ENCODE measurements at regions not wholly inside any gene's neighbourhood (a gene's known extent, or its start where the extent isn't known, plus 50 kb on each side); places are given as distances from the start of the nearest gene placed in this dataset.

GRCh38 chr13:81425286-81425685, 1084.4 kb upstream of the SPRY2 start:
- H3K27me3 Mint-ChIP-seq: no peaks in the 10 kb centered on the region
- no peak overlapping the region for H3K4me3 Mint-ChIP-seq
- H3K36me3 Mint-ChIP-seq (ENCODE audit: insufficient read depth): no peaks in the 10 kb centered on the region
- ATAC-seq (replicated peaks; ENCODE audit: extremely low read depth, poor library complexity, severe bottlenecking) (no peak), DNase-seq (ENCODE audit: low spot score in 2 of 2) (no peak)
- no peak overlapping the region for H3K27ac Mint-ChIP-seq (ENCODE audit: low read depth)
- H3K4me1 Mint-ChIP-seq: no peaks in the 10 kb centered on the region
- H3K9me3 Mint-ChIP-seq: peaks cover 23% of the 10 kb centered on the region

DNA sequence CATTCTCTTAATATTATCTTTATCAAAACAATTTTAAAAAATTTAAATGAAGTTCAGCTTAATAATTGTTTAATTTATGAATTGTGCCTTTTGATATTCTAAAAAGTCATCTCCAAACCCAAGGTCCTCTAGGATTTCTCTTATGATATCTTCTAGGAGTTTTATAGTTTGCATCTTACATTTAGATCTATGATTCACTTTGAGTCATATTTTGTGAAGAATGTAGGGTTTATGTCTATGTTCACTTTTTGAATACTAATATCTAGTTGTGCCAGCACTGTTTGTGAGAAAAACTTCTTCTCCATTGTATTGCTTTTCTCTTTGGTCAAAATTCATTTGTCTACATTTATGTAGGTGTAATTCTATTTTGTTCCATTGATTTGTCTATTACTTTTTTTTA, 1068.4 kb upstream of the SPRY2 start:
- H3K4me3 Mint-ChIP-seq: no peak overlapping the region
- H3K27me3 Mint-ChIP-seq: no peaks in the 10 kb centered on the region
- peaks cover 21% of the 10 kb centered on the region for H3K9me3 Mint-ChIP-seq
- H3K4me1 Mint-ChIP-seq: no peaks in the 10 kb centered on the region
- no peak for ATAC-seq (replicated peaks; ENCODE audit: extremely low read depth, poor library complexity, severe bottlenecking)
- DNase-seq (ENCODE audit: low spot score in 2 of 2): no peak
- no peaks in the 10 kb centered on the region for H3K36me3 Mint-ChIP-seq (ENCODE audit: insufficient read depth)
- no peak overlapping the region for H3K27ac Mint-ChIP-seq (ENCODE audit: low read depth)

DNA sequence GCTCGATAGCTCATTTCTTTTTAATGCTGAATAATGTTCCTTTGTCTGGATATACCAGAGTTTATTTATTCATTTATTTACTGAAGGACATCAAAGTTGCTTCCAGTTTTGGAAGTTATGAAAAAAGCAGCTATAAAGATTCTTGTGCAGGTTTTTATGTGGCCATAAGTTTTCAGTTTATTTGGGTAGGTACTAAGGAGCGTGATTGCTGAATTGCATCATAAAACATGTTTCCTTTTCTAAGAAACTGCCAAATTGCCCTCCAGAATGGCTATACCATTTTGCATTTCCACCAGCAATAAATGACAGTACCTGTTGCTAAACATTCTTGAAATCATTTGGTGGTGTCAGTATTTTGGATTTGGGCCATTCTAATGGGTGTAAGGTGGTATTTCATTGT, 1067.7 kb upstream of the SPRY2 start:
- peaks cover 21% of the 10 kb centered on the region for H3K9me3 Mint-ChIP-seq
- H3K4me3 Mint-ChIP-seq: no peak overlapping the region
- no peaks in the 10 kb centered on the region for H3K27me3 Mint-ChIP-seq
- no peak for DNase-seq (ENCODE audit: low spot score in 2 of 2)
- no peaks in the 10 kb centered on the region for H3K4me1 Mint-ChIP-seq
- no peak overlapping the region for H3K27ac Mint-ChIP-seq (ENCODE audit: low read depth)
- ATAC-seq (replicated peaks; ENCODE audit: extremely low read depth, poor library complexity, severe bottlenecking): no peak
- H3K36me3 Mint-ChIP-seq (ENCODE audit: insufficient read depth): no peaks in the 10 kb centered on the region

GRCh38 chr13:81406639-81407292, 1065.8 kb upstream of the SPRY2 start:
- no peak for DNase-seq (ENCODE audit: low spot score in 2 of 2)
- no peak overlapping the region for H3K27ac Mint-ChIP-seq (ENCODE audit: low read depth)
- H3K4me3 Mint-ChIP-seq: no peak overlapping the region
- H3K4me1 Mint-ChIP-seq: no peaks in the 10 kb centered on the region
- H3K27me3 Mint-ChIP-seq: no peaks in the 10 kb centered on the region
- no peak for ATAC-seq (replicated peaks; ENCODE audit: extremely low read depth, poor library complexity, severe bottlenecking)
- peaks cover 18% of the 10 kb centered on the region for H3K9me3 Mint-ChIP-seq
- H3K36me3 Mint-ChIP-seq (ENCODE audit: insufficient read depth): no peaks in the 10 kb centered on the region

GRCh38 chr13:81406022-81406421, 1065.1 kb upstream of the SPRY2 start:
- no peak for ATAC-seq (replicated peaks; ENCODE audit: extremely low read depth, poor library complexity, severe bottlenecking)
- Mint-ChIP-seq H3K9me3 (peaks cover 10% of the 10 kb centered on the region), H3K27me3 (no peaks in the 10 kb centered on the region)

DNA sequence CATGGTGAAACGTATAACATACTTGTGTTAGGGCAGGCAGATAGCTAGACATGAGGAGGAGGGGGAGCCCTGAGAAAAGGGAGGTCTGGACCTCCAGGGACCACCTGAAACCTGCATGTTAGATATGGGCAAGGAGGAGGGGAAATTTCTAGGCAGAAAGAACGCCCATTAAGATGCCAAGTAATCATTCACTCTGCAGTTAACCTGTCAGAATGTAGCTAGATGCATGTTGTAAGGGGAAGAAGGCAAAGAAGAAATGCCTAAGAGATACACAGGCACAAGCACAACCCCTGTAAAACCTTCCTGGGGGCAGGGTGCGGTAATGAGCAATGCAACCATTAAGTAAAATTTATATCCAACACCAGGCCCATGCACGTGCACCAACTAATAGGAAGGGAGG, 1055.3 kb upstream of the SPRY2 start:
- Mint-ChIP-seq H3K27me3 (no peaks in the 10 kb centered on the region), H3K4me3 (no peak overlapping the region), H3K9me3 (peaks cover 6% of the 10 kb centered on the region), H3K4me1 (no peaks in the 10 kb centered on the region), H3K27ac (ENCODE audit: low read depth) (no peak overlapping the region), H3K36me3 (ENCODE audit: insufficient read depth) (no peaks in the 10 kb centered on the region)
- ATAC-seq (replicated peaks; ENCODE audit: extremely low read depth, poor library complexity, severe bottlenecking): no peak
- no peak for DNase-seq (ENCODE audit: low spot score in 2 of 2)

More at GRCh38 chr13:81406022-81406421, 1065.1 kb upstream of the SPRY2 start:
- no peak for DNase-seq (ENCODE audit: low spot score in 2 of 2)
- H3K4me1 Mint-ChIP-seq: no peaks in the 10 kb centered on the region
- no peak overlapping the region for H3K27ac Mint-ChIP-seq (ENCODE audit: low read depth)
- H3K4me3 Mint-ChIP-seq: no peak overlapping the region
- H3K36me3 Mint-ChIP-seq (ENCODE audit: insufficient read depth): no peaks in the 10 kb centered on the region

DNA sequence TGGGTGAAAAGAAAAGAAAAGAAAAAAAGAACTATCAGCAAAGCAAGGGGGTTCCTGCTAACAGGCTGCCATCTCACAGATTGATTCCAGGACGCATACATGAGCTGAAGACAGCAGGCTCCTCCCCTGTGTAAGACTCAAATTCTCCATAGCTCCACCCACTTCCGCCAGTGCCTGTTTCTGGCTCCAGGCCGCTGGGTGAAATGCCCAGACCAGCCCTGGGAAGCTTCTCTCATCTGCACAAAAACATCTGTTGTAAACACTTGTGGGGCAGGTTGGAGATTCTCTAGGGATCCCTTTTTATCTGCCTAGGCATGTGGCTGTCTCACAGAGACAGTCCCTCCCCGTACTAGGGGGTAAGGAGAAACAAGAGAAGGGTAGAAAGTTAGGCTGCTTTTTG, 1054.4 kb upstream of the SPRY2 start:
- Mint-ChIP-seq H3K4me3 (no peak overlapping the region), H3K27me3 (no peaks in the 10 kb centered on the region), H3K36me3 (ENCODE audit: insufficient read depth) (no peaks in the 10 kb centered on the region), H3K27ac (ENCODE audit: low read depth) (no peak overlapping the region), H3K4me1 (no peaks in the 10 kb centered on the region), H3K9me3 (peaks cover 6% of the 10 kb centered on the region)
- DNase-seq (ENCODE audit: low spot score in 2 of 2): no peak
- ATAC-seq (replicated peaks; ENCODE audit: extremely low read depth, poor library complexity, severe bottlenecking): no peak

DNA sequence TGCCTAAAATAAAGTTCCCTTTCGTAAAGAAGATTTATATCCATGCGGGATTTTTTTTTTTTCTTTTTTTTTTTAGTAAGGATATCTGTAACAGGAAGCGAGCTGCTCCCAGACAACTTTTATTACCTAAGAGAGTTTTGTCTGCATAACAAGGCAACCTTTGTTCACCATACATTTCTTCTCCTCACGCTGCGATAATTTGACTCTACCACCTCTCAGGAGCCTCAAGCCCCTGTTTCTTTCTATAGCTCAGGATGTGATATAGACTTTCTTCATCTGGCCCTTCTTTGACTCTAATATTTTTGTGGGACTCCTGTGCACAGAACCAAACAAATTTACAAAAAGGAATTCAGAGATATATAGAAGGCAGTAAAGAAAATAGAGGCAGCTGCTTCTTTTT, 1053.7 kb upstream of the SPRY2 start:
- DNase-seq (ENCODE audit: low spot score in 2 of 2) (no peak), ATAC-seq (replicated peaks; ENCODE audit: extremely low read depth, poor library complexity, severe bottlenecking) (no peak)
- Mint-ChIP-seq H3K4me3 (no peak overlapping the region), H3K4me1 (no peaks in the 10 kb centered on the region), H3K27me3 (no peaks in the 10 kb centered on the region), H3K9me3 (peaks cover 11% of the 10 kb centered on the region), H3K36me3 (ENCODE audit: insufficient read depth) (no peaks in the 10 kb centered on the region), H3K27ac (ENCODE audit: low read depth) (no peak overlapping the region)

DNA sequence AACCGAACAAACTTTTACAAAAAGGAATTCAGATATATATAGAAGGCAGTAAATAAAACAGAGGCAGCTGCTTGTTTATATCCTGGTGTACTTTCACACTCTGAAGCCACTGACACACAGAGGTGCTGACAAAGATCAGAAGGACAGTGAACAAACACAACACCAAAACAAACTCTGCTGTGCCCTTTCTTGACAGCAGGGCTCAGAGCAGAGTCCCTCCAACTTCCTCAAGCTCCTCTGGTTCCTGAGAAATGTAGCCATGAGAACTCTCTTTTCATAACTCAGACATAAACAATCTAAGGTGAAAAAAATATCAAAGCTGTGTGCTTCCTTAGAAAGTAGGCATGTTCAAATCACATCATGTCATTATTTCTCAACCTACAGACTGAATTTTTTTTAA, 1052.8 kb upstream of the SPRY2 start:
- Mint-ChIP-seq H3K4me1 (no peaks in the 10 kb centered on the region), H3K27me3 (no peaks in the 10 kb centered on the region), H3K4me3 (no peak overlapping the region), H3K9me3 (peaks cover 18% of the 10 kb centered on the region), H3K36me3 (ENCODE audit: insufficient read depth) (no peaks in the 10 kb centered on the region), H3K27ac (ENCODE audit: low read depth) (no peak overlapping the region)
- ATAC-seq (replicated peaks; ENCODE audit: extremely low read depth, poor library complexity, severe bottlenecking) (no peak), DNase-seq (ENCODE audit: low spot score in 2 of 2) (no peak)

DNA sequence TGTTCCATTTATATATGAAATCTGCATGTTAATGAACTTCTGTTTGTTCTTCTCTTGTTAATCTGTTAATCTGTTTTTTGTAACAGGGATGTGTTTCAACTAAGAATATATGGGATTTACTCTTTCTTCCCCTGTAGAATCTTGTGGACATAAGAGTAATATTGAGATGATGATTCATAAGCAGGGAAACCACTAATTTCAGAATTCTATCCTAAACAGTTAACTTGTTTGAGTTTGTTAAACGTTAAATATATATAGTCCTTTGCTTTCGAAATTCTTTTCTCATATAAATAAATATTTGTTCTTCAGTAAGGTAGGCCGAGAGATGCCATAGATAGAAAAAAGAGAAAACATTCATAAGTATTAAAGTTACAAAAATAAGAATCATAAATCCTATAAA, 1052.2 kb upstream of the SPRY2 start:
- Mint-ChIP-seq H3K4me3 (no peak overlapping the region), H3K4me1 (no peaks in the 10 kb centered on the region), H3K27ac (ENCODE audit: low read depth) (no peak overlapping the region), H3K9me3 (peaks cover 19% of the 10 kb centered on the region), H3K36me3 (ENCODE audit: insufficient read depth) (no peaks in the 10 kb centered on the region), H3K27me3 (no peaks in the 10 kb centered on the region)
- ATAC-seq (replicated peaks; ENCODE audit: extremely low read depth, poor library complexity, severe bottlenecking): no peak
- DNase-seq (ENCODE audit: low spot score in 2 of 2): no peak

DNA sequence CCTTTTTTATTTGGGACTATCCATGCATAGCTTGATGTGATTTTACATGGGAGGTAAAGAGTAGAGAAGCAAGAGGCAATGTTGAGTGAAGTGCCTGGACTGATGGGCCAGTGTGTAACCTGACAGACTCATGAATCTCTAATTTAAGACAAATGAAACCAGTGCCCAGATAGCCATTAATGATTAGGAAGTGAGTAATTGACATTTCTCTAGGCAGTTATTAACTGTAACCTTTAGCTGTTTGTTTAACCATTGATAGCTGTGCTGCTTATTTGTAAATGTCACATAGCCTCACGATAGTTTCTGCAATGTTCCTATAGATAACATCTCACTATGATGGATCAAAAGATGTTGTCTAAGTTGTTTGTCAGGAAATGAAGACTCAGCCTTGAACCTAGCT, 1047.5 kb upstream of the SPRY2 start:
- no peaks in the 10 kb centered on the region for H3K36me3 Mint-ChIP-seq (ENCODE audit: insufficient read depth)
- no peaks in the 10 kb centered on the region for H3K27me3 Mint-ChIP-seq
- no peaks in the 10 kb centered on the region for H3K4me1 Mint-ChIP-seq

DNA sequence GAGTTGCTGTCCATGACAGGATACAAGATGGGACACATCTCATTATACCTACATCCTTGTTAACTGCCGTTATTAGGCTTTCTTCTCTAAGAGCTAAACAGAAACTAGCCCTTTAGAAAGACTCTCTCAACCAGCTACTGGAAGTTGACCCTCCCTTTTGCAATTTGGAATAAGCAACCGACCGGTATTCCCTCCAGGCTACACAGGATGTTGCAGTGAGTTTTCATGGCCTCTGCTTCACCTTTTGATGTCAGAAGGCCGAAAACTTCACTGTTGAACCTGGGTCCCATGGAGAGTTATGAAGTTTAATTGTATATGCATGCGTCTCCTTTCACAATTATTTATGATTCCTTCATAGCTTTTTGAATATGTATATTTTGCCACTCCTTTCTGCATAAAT, 1042.5 kb upstream of the SPRY2 start:
- no peaks in the 10 kb centered on the region for H3K4me1 Mint-ChIP-seq
- H3K4me3 Mint-ChIP-seq: no peak overlapping the region
- H3K27ac Mint-ChIP-seq (ENCODE audit: low read depth): no peak overlapping the region
- DNase-seq (ENCODE audit: low spot score in 2 of 2) (no peak), ATAC-seq (replicated peaks; ENCODE audit: extremely low read depth, poor library complexity, severe bottlenecking) (no peak)
- peaks cover 16% of the 10 kb centered on the region for H3K9me3 Mint-ChIP-seq
- H3K36me3 Mint-ChIP-seq (ENCODE audit: insufficient read depth): no peaks in the 10 kb centered on the region
- no peaks in the 10 kb centered on the region for H3K27me3 Mint-ChIP-seq

More for the DNA sequence above, 1047.5 kb upstream of the SPRY2 start:
- ATAC-seq (replicated peaks; ENCODE audit: extremely low read depth, poor library complexity, severe bottlenecking) (no peak), DNase-seq (ENCODE audit: low spot score in 2 of 2) (no peak)
- Mint-ChIP-seq H3K27ac (ENCODE audit: low read depth) (no peak overlapping the region), H3K4me3 (no peak overlapping the region), H3K9me3 (peaks cover 23% of the 10 kb centered on the region)

DNA sequence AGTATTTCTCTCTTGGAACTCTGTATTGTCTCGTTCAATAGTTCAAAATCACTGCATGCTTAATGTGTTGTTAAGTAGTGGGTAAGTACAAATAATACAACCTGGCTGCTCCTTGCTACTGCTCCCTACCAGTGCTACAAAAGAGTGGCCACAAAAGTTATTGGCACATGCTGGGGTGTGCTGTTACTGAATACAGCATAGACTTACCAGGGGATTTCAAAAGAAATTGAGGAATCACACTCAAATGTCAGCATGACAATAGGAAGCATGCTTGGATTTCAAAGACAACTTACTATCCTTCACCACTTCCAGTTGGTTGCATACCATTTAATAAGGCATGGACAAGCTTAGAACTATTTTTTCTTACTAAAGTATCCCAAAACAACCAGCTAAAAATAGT, 1041.3 kb upstream of the SPRY2 start:
- no peak for ATAC-seq (replicated peaks; ENCODE audit: extremely low read depth, poor library complexity, severe bottlenecking)
- Mint-ChIP-seq H3K27ac (ENCODE audit: low read depth) (no peak overlapping the region), H3K27me3 (no peaks in the 10 kb centered on the region), H3K4me1 (no peaks in the 10 kb centered on the region), H3K36me3 (ENCODE audit: insufficient read depth) (no peaks in the 10 kb centered on the region), H3K9me3 (peaks cover 21% of the 10 kb centered on the region), H3K4me3 (no peak overlapping the region)
- DNase-seq (ENCODE audit: low spot score in 2 of 2): no peak

DNA sequence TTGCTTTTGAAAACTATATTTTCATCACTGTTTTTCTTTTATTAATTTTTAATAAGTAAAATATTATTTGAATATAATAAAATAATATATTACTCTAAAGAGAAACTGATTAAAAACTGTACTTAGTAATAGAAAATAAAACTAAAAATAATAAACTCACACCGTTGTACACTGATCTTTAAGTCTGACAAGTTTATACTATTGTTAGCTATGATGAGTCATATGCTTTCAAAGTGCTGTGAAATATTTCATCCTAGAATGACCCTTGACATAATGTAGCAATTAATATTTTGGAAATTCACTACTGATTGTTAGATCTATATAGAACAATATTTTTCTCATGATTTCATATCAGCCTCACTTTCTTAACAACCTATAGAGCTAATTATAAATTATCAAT, 1040.6 kb upstream of the SPRY2 start:
- DNase-seq (ENCODE audit: low spot score in 2 of 2) (no peak), ATAC-seq (replicated peaks; ENCODE audit: extremely low read depth, poor library complexity, severe bottlenecking) (no peak)
- Mint-ChIP-seq H3K4me1 (no peaks in the 10 kb centered on the region), H3K27me3 (no peaks in the 10 kb centered on the region), H3K27ac (ENCODE audit: low read depth) (no peak overlapping the region), H3K36me3 (ENCODE audit: insufficient read depth) (no peaks in the 10 kb centered on the region), H3K4me3 (no peak overlapping the region), H3K9me3 (peaks cover 25% of the 10 kb centered on the region)
